ENCODE measurements at regions not wholly inside any gene's neighbourhood (a gene's known extent, or its start where the extent isn't known, plus 50 kb on each side); places are given as distances from the start of the nearest gene placed in this dataset.

GRCh38 chr6:53412751-53413150 lies 64.0 kb upstream of the ELOVL5 start:
- Histone ChIP-seq H3K27me3 (ENCODE audit: control insufficient read depth, insufficient read depth, low read length, poor library complexity, severe bottlenecking) (no peaks in the 10 kb centered on the region), H3K4me3 (ENCODE audit: low read length) (no peak overlapping the region), H3K9me3 (ENCODE audit: control insufficient read depth, low read length) (no peaks in the 10 kb centered on the region), H3K36me3 (ENCODE audit: control insufficient read depth, insufficient read depth, low read length) (no peaks in the 10 kb centered on the region), H3K27ac (ENCODE audit: low read depth, low read length) (no peak overlapping the region), H3K4me1 (ENCODE audit: control insufficient read depth, insufficient read depth, low read length) (peaks cover 6% of the 10 kb centered on the region), H3K9ac (ENCODE audit: extremely low read depth, low read length, poor library complexity, severe bottlenecking) (no peak overlapping the region)
- WGBS, 2 experiments (ENCODE audit: insufficient coverage in 1 of 2, insufficient read length in 1 of 2), result 96% methylated on average over 1 of the region's 1 CpG; no CpG with 5 or more reads in 1 of the 2 experiments
- H3K4me1 Mint-ChIP-seq, result peaks cover 15% of the 10 kb centered on the region
- H3K27ac Mint-ChIP-seq, result no peak overlapping the region
- H3K36me3 Mint-ChIP-seq (ENCODE audit: low read depth), result no peaks in the 10 kb centered on the region
- H3K4me3 Mint-ChIP-seq, result no peak overlapping the region
- H3K27me3 Mint-ChIP-seq (ENCODE audit: insufficient read depth), result peaks cover 2% of the 10 kb centered on the region
- no peaks in the 10 kb centered on the region for H3K9me3 Mint-ChIP-seq
- DNase-seq, result no peak
- no peak for TF ChIP-seq CTCF (conservative IDR thresholded peaks at IDR 0.05)

GRCh38 chr6:53412021-53412715 lies 63.4 kb upstream of the ELOVL5 start:
- no peaks in the 10 kb centered on the region for H3K9me3 Mint-ChIP-seq
- Histone ChIP-seq H3K4me3 (ENCODE audit: low read length) (no peak overlapping the region), H3K4me1 (ENCODE audit: control insufficient read depth, insufficient read depth, low read length) (peaks cover 6% of the 10 kb centered on the region), H3K9me3 (ENCODE audit: control insufficient read depth, low read length) (no peaks in the 10 kb centered on the region), H3K27ac (ENCODE audit: low read depth, low read length) (no peak overlapping the region), H3K9ac (ENCODE audit: extremely low read depth, low read length, poor library complexity, severe bottlenecking) (no peak overlapping the region), H3K27me3 (ENCODE audit: control insufficient read depth, insufficient read depth, low read length, poor library complexity, severe bottlenecking) (no peaks in the 10 kb centered on the region), H3K36me3 (ENCODE audit: control insufficient read depth, insufficient read depth, low read length) (no peaks in the 10 kb centered on the region)
- no peak overlapping the region for H3K27ac Mint-ChIP-seq
- no peak overlapping the region for H3K4me3 Mint-ChIP-seq
- no peaks in the 10 kb centered on the region for H3K36me3 Mint-ChIP-seq (ENCODE audit: low read depth)
- peaks cover 15% of the 10 kb centered on the region for H3K4me1 Mint-ChIP-seq
- DNase-seq, result no peak
- peaks cover 2% of the 10 kb centered on the region for H3K27me3 Mint-ChIP-seq (ENCODE audit: insufficient read depth)
- no peak for TF ChIP-seq CTCF (conservative IDR thresholded peaks at IDR 0.05)
- WGBS, 2 experiments (ENCODE audit: insufficient coverage in 1 of 2, insufficient read length in 1 of 2), result 89 to 100% methylated on average over 4 to 5 of the region's 5 CpGs

- DNase-seq, result no peak
- no peaks in the 10 kb centered on the region for H3K9me3 Mint-ChIP-seq
- Histone ChIP-seq H3K27ac (ENCODE audit: low read depth, low read length) (no peak overlapping the region), H3K4me1 (ENCODE audit: control insufficient read depth, insufficient read depth, low read length) (peaks cover 6% of the 10 kb centered on the region), H3K4me3 (ENCODE audit: low read length) (no peak overlapping the region), H3K27me3 (ENCODE audit: control insufficient read depth, insufficient read depth, low read length, poor library complexity, severe bottlenecking) (no peaks in the 10 kb centered on the region), H3K9me3 (ENCODE audit: control insufficient read depth, low read length) (peaks cover 3% of the 10 kb centered on the region), H3K36me3 (ENCODE audit: control insufficient read depth, insufficient read depth, low read length) (no peaks in the 10 kb centered on the region), H3K9ac (ENCODE audit: extremely low read depth, low read length, poor library complexity, severe bottlenecking) (no peak overlapping the region)
- peaks cover 15% of the 10 kb centered on the region for H3K4me1 Mint-ChIP-seq
- no peak overlapping the region for H3K4me3 Mint-ChIP-seq
- peak overlapping the region; percentile 40 for H3K27ac Mint-ChIP-seq
- no peaks in the 10 kb centered on the region for H3K36me3 Mint-ChIP-seq (ENCODE audit: low read depth)
- 38 to 55% methylated on average over 2 of the region's 2 CpGs for WGBS, 2 experiments (ENCODE audit: insufficient coverage in 1 of 2, insufficient read length in 1 of 2)
- TF ChIP-seq CTCF (conservative IDR thresholded peaks at IDR 0.05), result no peak
- peaks cover 2% of the 10 kb centered on the region for H3K27me3 Mint-ChIP-seq (ENCODE audit: insufficient read depth)
Observed at GRCh38 chr6:53411451-53411850, 62.7 kb upstream of the ELOVL5 start.

All from endodermal cell (in vitro differentiated cells).